WTC11 (cell line): ENCODE measurements at regions not wholly inside any gene's neighbourhood (a gene's known extent, or its start where the extent isn't known, plus 50 kb on each side); places are given as distances from the start of the nearest gene placed in this dataset.

Experiments
- ATAC-seq: fragments of 200-7000 bp; cut with Tn5 transposase; 2 replicates; pipeline ENCODE4 v1.10.0; 2021; ENCODE audit warnings: mild to moderate bottlenecking, moderate library complexity
- CTCF ChIA-PET: fragments of 300-600 bp; sonication (Branson Sonifier 250); formaldehyde crosslinking; loops from one replicate; lab custom pipeline; 2021; ENCODE audit warnings: antibody characterized with exemption; lab: Charles Lee
- POLR2A ChIA-PET: fragments of 350-600 bp; sonication (Branson Sonifier 250); formaldehyde crosslinking; loops from one replicate; lab custom pipeline; 2021; ENCODE audit warnings: antibody characterized with exemption; lab: Charles Lee
- DNase-seq: peaks from one replicate; pipeline ENCODE4 v3.0.0; 2021; ENCODE audit warnings: low spot score
- H3K27ac Mint-ChIP-seq: 2 replicates; pipeline ENCODE4 v1.8.0; 2021; ENCODE audit warnings: mixed read lengths
- H3K27me3 Mint-ChIP-seq: 2 replicates; pipeline ENCODE4 v1.8.0; 2021; ENCODE audit warnings: low read depth, mild to moderate bottlenecking, moderate library complexity, mixed read lengths
- H3K36me3 Mint-ChIP-seq: 2 replicates; pipeline ENCODE4 v1.8.0; 2021; ENCODE audit warnings: mixed read lengths
- H3K4me1 Mint-ChIP-seq: 2 replicates; pipeline ENCODE4 v1.8.0; 2022; ENCODE audit warnings: mixed read lengths
- H3K4me3 Mint-ChIP-seq: 2 replicates; pipeline ENCODE4 v1.8.0; 2021; ENCODE audit warnings: mild to moderate bottlenecking, moderate library complexity, mixed read lengths
- H3K9me3 Mint-ChIP-seq: 2 replicates; pipeline ENCODE4 v1.8.0; 2021; ENCODE audit warnings: mixed read lengths
- GABPB1 ChIP-seq: sonication (generic); formaldehyde crosslinking; IDR thresholded peaks from 2 replicates; pipeline ENCODE4 v1.8.1; 2023; ENCODE audit warnings: mild to moderate bottlenecking, missing genetic modification reagents
- JAZF1 ChIP-seq: fragments of 250-450 bp; sonication (Bioruptor Pico); IDR thresholded peaks from 2 replicates; pipeline ENCODE4 v1.9.0; 2021; ENCODE audit warnings: moderate library complexity, mild to moderate bottlenecking, inconsistent platforms
- KAT7 ChIP-seq: sonication (generic); formaldehyde crosslinking; IDR thresholded peaks from 2 replicates; pipeline ENCODE4 v1.8.1; 2023; ENCODE audit warnings: missing genetic modification reagents, mild to moderate bottlenecking, borderline replicate concordance
- NFYB ChIP-seq: sonication (generic); formaldehyde crosslinking; conservative IDR thresholded peaks from 2 replicates; pipeline ENCODE4 v1.8.0; 2022; ENCODE audit warnings: low read depth, missing genetic modification reagents
- OVOL2 ChIP-seq: fragments of 250-450 bp; sonication (Bioruptor Pico); IDR thresholded peaks from 2 replicates; pipeline ENCODE4 v1.9.0; 2021; ENCODE audit warnings: mild to moderate bottlenecking, borderline replicate concordance
- TEAD1 ChIP-seq: sonication (generic); formaldehyde crosslinking; IDR thresholded peaks from 2 replicates; pipeline ENCODE4 v1.8.0; 2022; ENCODE audit warnings: mild to moderate bottlenecking, missing genetic modification reagents
- ZNF263 ChIP-seq: sonication (generic); formaldehyde crosslinking; IDR thresholded peaks from 2 replicates; pipeline ENCODE4 v1.8.1; 2022; ENCODE audit warnings: low read depth, mild to moderate bottlenecking, moderate library complexity, missing genetic modification reagents
- ZNF416 ChIP-seq: fragments of 250-450 bp; sonication (Bioruptor Pico); IDR thresholded peaks from 2 replicates; pipeline ENCODE4 v1.9.0; 2021; ENCODE audit warnings: mild to moderate bottlenecking, inconsistent platforms
- ZNF425 ChIP-seq: fragments of 250-450 bp; sonication (Bioruptor Pico); conservative IDR thresholded peaks from 2 replicates; pipeline ENCODE4 v1.9.0; 2021; ENCODE audit warnings: mild to moderate bottlenecking
- ZNF532 ChIP-seq: fragments of 250-450 bp; sonication (Bioruptor Pico); IDR thresholded peaks from 2 replicates; pipeline ENCODE4 v1.9.0; 2021; ENCODE audit warnings: mild to moderate bottlenecking, borderline replicate concordance
- TF ChIP-seq, protein P1 (sequence below): sonication (generic); formaldehyde crosslinking; IDR thresholded peaks from 2 replicates; pipeline ENCODE4 v1.8.1; 2022; ENCODE audit warnings: mild to moderate bottlenecking, moderate library complexity, missing genetic modification reagents
- TF ChIP-seq, protein P2 (sequence below): sonication (generic); formaldehyde crosslinking; IDR thresholded peaks from 2 replicates; pipeline ENCODE4 v1.8.1; 2023; ENCODE audit warnings: mild to moderate bottlenecking, missing genetic modification reagents, borderline replicate concordance
- TF ChIP-seq, protein P3 (sequence below): sonication (generic); formaldehyde crosslinking; IDR thresholded peaks from 2 replicates; pipeline ENCODE4 v1.8.1; 2022; ENCODE audit warnings: low read depth, mild to moderate bottlenecking, moderate library complexity, missing genetic modification reagents, borderline replicate concordance
- TF ChIP-seq, protein P4 (sequence below): fragments of 250-450 bp; sonication (Bioruptor Pico); IDR thresholded peaks from 2 replicates; pipeline ENCODE4 v1.8.0; 2021; ENCODE audit warnings: mild to moderate bottlenecking
- TF ChIP-seq, protein P5 (sequence below): sonication (generic); formaldehyde crosslinking; IDR thresholded peaks from 2 replicates; pipeline ENCODE4 v1.8.0; 2023; ENCODE audit warnings: mild to moderate bottlenecking, missing genetic modification reagents
- TF ChIP-seq, protein P6 (sequence below): sonication (generic); formaldehyde crosslinking; IDR thresholded peaks from 2 replicates; pipeline ENCODE4 v1.8.0; 2022; ENCODE audit warnings: mild to moderate bottlenecking, missing genetic modification reagents
- TF ChIP-seq, protein P7 (sequence below): sonication (generic); formaldehyde crosslinking; IDR thresholded peaks from 2 replicates; pipeline ENCODE4 v1.8.1; 2022; ENCODE audit warnings: mild to moderate bottlenecking, missing genetic modification reagents, moderate library complexity, borderline replicate concordance

DNA sequence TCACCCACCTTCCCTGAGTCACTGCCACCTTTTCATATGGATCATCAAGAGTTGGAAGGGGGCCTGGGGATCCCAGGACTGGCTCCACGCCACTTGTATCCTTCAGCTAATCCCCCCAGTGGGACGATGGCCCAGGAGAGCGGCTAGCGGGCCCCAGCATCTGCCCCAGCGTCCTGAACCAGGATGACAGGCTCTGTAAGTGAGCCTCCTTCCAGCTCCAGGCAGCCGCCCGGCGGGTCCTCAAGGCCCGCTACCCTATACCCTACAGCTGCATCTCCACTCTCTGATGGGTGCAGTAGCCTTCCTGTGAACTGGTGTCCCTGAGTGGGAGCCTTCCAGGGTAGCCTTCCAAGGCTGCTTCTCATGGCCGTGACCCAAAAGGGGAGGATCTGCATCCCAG lies 183.1 kb downstream of the ATG4C start (continued):
- TF ChIP-seq, protein P1, sequence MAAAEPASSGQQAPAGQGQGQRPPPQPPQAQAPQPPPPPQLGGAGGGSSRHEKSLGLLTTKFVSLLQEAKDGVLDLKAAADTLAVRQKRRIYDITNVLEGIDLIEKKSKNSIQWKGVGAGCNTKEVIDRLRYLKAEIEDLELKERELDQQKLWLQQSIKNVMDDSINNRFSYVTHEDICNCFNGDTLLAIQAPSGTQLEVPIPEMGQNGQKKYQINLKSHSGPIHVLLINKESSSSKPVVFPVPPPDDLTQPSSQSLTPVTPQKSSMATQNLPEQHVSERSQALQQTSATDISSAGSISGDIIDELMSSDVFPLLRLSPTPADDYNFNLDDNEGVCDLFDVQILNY (CRISPR knock-in tag), result no peak

GRCh38 chr1:62977366-62977765 lies 193.4 kb downstream of the ATG4C start:
- ATAC-seq (no peak), DNase-seq (no peak)
- ChIA-PET POLR2A (no interaction called here), CTCF (interaction anchor here (0.6 to 2.3 kb wide), 7 partner anchors 12 to 133 kb away, joined by 3 to 9 read pairs (median 4); no protein-coding TSS in a partner anchor)
- Mint-ChIP-seq H3K4me3 (no peak overlapping the region), H3K36me3 (no peaks in the 10 kb centered on the region), H3K27me3 (no peaks in the 10 kb centered on the region), H3K27ac (no peak overlapping the region), H3K9me3 (no peaks in the 10 kb centered on the region), H3K4me1 (peaks cover 10% of the 10 kb centered on the region)
- TF ChIP-seq ZNF416 (CRISPR knock-in tag) (no peak), KAT7 (CRISPR knock-in tag) (no peak), NFYB (CRISPR knock-in tag) (no peak), TEAD1 (CRISPR knock-in tag) (no peak), GABPB1 (no peak), OVOL2 (CRISPR knock-in tag) (no peak), ZNF425 (CRISPR knock-in tag) (no peak), ZNF263 (no peak), ZNF532 (CRISPR knock-in tag) (no peak), JAZF1 (no peak)
- TF ChIP-seq, protein P2, sequence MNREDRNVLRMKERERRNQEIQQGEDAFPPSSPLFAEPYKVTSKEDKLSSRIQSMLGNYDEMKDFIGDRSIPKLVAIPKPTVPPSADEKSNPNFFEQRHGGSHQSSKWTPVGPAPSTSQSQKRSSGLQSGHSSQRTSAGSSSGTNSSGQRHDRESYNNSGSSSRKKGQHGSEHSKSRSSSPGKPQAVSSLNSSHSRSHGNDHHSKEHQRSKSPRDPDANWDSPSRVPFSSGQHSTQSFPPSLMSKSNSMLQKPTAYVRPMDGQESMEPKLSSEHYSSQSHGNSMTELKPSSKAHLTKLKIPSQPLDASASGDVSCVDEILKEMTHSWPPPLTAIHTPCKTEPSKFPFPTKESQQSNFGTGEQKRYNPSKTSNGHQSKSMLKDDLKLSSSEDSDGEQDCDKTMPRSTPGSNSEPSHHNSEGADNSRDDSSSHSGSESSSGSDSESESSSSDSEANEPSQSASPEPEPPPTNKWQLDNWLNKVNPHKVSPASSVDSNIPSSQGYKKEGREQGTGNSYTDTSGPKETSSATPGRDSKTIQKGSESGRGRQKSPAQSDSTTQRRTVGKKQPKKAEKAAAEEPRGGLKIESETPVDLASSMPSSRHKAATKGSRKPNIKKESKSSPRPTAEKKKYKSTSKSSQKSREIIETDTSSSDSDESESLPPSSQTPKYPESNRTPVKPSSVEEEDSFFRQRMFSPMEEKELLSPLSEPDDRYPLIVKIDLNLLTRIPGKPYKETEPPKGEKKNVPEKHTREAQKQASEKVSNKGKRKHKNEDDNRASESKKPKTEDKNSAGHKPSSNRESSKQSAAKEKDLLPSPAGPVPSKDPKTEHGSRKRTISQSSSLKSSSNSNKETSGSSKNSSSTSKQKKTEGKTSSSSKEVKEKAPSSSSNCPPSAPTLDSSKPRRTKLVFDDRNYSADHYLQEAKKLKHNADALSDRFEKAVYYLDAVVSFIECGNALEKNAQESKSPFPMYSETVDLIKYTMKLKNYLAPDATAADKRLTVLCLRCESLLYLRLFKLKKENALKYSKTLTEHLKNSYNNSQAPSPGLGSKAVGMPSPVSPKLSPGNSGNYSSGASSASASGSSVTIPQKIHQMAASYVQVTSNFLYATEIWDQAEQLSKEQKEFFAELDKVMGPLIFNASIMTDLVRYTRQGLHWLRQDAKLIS (CRISPR knock-in tag), result no peak
- TF ChIP-seq, protein P3, sequence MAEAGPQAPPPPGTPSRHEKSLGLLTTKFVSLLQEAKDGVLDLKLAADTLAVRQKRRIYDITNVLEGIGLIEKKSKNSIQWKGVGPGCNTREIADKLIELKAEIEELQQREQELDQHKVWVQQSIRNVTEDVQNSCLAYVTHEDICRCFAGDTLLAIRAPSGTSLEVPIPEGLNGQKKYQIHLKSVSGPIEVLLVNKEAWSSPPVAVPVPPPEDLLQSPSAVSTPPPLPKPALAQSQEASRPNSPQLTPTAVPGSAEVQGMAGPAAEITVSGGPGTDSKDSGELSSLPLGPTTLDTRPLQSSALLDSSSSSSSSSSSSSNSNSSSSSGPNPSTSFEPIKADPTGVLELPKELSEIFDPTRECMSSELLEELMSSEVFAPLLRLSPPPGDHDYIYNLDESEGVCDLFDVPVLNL, result no peak
- TF ChIP-seq, protein P4, sequence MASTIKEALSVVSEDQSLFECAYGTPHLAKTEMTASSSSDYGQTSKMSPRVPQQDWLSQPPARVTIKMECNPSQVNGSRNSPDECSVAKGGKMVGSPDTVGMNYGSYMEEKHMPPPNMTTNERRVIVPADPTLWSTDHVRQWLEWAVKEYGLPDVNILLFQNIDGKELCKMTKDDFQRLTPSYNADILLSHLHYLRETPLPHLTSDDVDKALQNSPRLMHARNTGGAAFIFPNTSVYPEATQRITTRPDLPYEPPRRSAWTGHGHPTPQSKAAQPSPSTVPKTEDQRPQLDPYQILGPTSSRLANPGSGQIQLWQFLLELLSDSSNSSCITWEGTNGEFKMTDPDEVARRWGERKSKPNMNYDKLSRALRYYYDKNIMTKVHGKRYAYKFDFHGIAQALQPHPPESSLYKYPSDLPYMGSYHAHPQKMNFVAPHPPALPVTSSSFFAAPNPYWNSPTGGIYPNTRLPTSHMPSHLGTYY (CRISPR knock-in tag), result no peak
- TF ChIP-seq, protein P5, sequence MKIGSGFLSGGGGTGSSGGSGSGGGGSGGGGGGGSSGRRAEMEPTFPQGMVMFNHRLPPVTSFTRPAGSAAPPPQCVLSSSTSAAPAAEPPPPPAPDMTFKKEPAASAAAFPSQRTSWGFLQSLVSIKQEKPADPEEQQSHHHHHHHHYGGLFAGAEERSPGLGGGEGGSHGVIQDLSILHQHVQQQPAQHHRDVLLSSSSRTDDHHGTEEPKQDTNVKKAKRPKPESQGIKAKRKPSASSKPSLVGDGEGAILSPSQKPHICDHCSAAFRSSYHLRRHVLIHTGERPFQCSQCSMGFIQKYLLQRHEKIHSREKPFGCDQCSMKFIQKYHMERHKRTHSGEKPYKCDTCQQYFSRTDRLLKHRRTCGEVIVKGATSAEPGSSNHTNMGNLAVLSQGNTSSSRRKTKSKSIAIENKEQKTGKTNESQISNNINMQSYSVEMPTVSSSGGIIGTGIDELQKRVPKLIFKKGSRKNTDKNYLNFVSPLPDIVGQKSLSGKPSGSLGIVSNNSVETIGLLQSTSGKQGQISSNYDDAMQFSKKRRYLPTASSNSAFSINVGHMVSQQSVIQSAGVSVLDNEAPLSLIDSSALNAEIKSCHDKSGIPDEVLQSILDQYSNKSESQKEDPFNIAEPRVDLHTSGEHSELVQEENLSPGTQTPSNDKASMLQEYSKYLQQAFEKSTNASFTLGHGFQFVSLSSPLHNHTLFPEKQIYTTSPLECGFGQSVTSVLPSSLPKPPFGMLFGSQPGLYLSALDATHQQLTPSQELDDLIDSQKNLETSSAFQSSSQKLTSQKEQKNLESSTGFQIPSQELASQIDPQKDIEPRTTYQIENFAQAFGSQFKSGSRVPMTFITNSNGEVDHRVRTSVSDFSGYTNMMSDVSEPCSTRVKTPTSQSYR, result no peak
- TF ChIP-seq, protein P6, sequence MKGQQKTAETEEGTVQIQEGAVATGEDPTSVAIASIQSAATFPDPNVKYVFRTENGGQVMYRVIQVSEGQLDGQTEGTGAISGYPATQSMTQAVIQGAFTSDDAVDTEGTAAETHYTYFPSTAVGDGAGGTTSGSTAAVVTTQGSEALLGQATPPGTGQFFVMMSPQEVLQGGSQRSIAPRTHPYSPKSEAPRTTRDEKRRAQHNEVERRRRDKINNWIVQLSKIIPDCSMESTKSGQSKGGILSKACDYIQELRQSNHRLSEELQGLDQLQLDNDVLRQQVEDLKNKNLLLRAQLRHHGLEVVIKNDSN (CRISPR knock-in tag), result no peak
- TF ChIP-seq, protein P7, sequence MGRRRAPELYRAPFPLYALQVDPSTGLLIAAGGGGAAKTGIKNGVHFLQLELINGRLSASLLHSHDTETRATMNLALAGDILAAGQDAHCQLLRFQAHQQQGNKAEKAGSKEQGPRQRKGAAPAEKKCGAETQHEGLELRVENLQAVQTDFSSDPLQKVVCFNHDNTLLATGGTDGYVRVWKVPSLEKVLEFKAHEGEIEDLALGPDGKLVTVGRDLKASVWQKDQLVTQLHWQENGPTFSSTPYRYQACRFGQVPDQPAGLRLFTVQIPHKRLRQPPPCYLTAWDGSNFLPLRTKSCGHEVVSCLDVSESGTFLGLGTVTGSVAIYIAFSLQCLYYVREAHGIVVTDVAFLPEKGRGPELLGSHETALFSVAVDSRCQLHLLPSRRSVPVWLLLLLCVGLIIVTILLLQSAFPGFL (CRISPR knock-in tag), result no peak
